DOHH2 (cell line): ENCODE measurements at regions not wholly inside any gene's neighbourhood (a gene's known extent, or its start where the extent isn't known, plus 50 kb on each side); places are given as distances from the start of the nearest gene placed in this dataset.

Experiments used
- H3F3A ChIP-seq: fragments of 200-600 bp; sonication (generic), shearing (Covaris generic); 2 replicates; pipeline ENCODE4 v1.6.0; 2016; ENCODE audit warnings: antibody characterized with exemption, mild to moderate bottlenecking; ENCODE audit not compliant: control insufficient read depth, insufficient read depth
- H3K27ac ChIP-seq: fragments of 200-600 bp; sonication (generic); 2 replicates; pipeline ENCODE4 v1.5.1; 2014; ENCODE audit warnings: low read depth, mild to moderate bottlenecking, low read length, moderate library complexity
- H3K27me3 ChIP-seq: fragments of 200-600 bp; sonication (generic); 2 replicates; pipeline ENCODE4 v1.6.1; 2014; ENCODE audit warnings: mild to moderate bottlenecking, low read length, mixed read lengths; ENCODE audit not compliant: control insufficient read depth
- H3K36me3 ChIP-seq: fragments of 200-600 bp; sonication (generic); 2 replicates; pipeline ENCODE4 v1.6.1; 2014; ENCODE audit warnings: mild to moderate bottlenecking, low read length, moderate library complexity, mixed read lengths; ENCODE audit not compliant: control insufficient read depth
- H3K4me1 ChIP-seq: fragments of 200-600 bp; sonication (generic); 2 replicates; pipeline ENCODE4 v1.6.1; 2014; ENCODE audit warnings: mild to moderate bottlenecking, low read length, mixed read lengths; ENCODE audit not compliant: control insufficient read depth
- H3K4me2 ChIP-seq: fragments of 200-600 bp; sonication (generic); 2 replicates; pipeline ENCODE4 v1.6.0; 2014; ENCODE audit warnings: mild to moderate bottlenecking, low read length, moderate library complexity
- H3K4me3 ChIP-seq: fragments of 200-600 bp; sonication (generic); 2 replicates; pipeline ENCODE4 v1.5.1; 2014; ENCODE audit warnings: mild to moderate bottlenecking, low read length, mixed read lengths
- H3K79me2 ChIP-seq: fragments of 200-600 bp; sonication (generic); 2 replicates; pipeline ENCODE4 v1.6.1; 2014; ENCODE audit warnings: mild to moderate bottlenecking, low read length, mixed read lengths; ENCODE audit not compliant: control insufficient read depth
- H3K9me2 ChIP-seq: fragments of 200-600 bp; sonication (generic); replicated peaks from 2 replicates; pipeline ENCODE4 v1.6.1; 2014; ENCODE audit warnings: mild to moderate bottlenecking, low read length, mixed read lengths; ENCODE audit not compliant: control insufficient read depth
- H3K9me3 ChIP-seq: fragments of 200-600 bp; sonication (generic); 2 replicates; pipeline ENCODE4 v1.6.1; 2014; ENCODE audit warnings: antibody characterized with exemption, low read length, mixed read lengths; ENCODE audit not compliant: control insufficient read depth, insufficient read depth
- H4K20me1 ChIP-seq: fragments of 200-600 bp; sonication (generic); 2 replicates; pipeline ENCODE4 v1.6.0; 2014; ENCODE audit warnings: low read depth, mild to moderate bottlenecking, antibody characterized with exemption, low read length, moderate library complexity; ENCODE audit not compliant: control insufficient read depth, insufficient read depth
- EZH2phosphoT487 ChIP-seq: fragments of 200-600 bp; sonication (generic); IDR thresholded peaks from 2 replicates; pipeline ENCODE4 v1.6.1; 2017; ENCODE audit warnings: borderline replicate concordance, mild to moderate bottlenecking, antibody characterized with exemption, low read length, moderate library complexity, mixed read lengths
- TF ChIP-seq, protein P1 (sequence below): fragments of 200-600 bp; sonication (generic); IDR thresholded peaks from one replicate; pipeline ENCODE4 v1.5.1; 2014; ENCODE audit warnings: antibody characterized with exemption, mild to moderate bottlenecking, low read depth, low read length; ENCODE audit not compliant: poor library complexity, severe bottlenecking

DNA sequence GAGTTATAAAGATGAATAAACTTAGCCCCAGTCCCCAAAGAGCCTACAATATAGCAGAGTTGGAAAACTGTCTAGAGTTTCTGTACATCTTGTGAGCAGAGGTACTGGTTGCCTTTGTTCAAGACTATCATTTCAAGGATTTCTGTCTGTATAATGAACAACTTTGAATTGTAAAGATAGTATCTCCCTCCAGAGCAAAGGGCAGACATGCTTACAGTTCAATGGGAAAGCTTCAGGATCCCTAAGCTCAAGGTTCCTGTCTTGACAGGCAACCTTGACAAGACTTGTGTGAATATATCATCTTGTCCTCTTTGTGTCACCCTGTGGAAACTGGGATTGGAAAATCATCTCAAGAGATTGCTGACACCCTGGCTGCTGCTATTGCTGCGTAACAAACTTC lies 242.8 kb upstream of the VLDLR start:
- Histone ChIP-seq H3K36me3 (no peaks in the 10 kb centered on the region), H3K9me3 (no peaks in the 10 kb centered on the region), H3F3A (no peaks in the 10 kb centered on the region), H3K27me3 (no peaks in the 10 kb centered on the region), H3K27ac (no peak overlapping the region), H3K4me1 (no peaks in the 10 kb centered on the region), H3K4me2 (no peak overlapping the region), H4K20me1 (no peaks in the 10 kb centered on the region), H3K9me2 (no peaks in the 10 kb centered on the region), H3K79me2 (no peaks in the 10 kb centered on the region), H3K4me3 (no peak overlapping the region)
- TF ChIP-seq, protein P1, sequence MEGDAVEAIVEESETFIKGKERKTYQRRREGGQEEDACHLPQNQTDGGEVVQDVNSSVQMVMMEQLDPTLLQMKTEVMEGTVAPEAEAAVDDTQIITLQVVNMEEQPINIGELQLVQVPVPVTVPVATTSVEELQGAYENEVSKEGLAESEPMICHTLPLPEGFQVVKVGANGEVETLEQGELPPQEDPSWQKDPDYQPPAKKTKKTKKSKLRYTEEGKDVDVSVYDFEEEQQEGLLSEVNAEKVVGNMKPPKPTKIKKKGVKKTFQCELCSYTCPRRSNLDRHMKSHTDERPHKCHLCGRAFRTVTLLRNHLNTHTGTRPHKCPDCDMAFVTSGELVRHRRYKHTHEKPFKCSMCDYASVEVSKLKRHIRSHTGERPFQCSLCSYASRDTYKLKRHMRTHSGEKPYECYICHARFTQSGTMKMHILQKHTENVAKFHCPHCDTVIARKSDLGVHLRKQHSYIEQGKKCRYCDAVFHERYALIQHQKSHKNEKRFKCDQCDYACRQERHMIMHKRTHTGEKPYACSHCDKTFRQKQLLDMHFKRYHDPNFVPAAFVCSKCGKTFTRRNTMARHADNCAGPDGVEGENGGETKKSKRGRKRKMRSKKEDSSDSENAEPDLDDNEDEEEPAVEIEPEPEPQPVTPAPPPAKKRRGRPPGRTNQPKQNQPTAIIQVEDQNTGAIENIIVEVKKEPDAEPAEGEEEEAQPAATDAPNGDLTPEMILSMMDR: no peak

DNA sequence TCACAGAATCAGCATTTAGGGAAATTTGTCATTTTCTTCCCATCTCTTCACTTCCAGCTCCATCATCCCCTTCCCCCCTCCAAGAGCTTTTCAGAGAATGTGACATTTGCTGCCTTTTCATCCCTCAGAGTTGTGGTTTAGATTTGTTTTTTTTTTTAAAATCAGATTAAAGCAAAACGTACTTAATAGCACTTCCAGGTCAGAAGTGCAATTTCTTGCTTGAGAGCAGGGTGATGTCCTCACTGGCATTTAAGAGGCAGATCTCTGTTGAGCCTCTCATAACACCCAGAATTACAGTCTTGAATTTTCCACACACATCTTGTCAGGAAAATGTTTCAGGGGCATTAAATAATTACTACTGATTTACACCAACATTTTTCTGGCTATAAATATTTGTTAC lies 236.8 kb upstream of the VLDLR start:
- Histone ChIP-seq H3K4me1 (peaks cover 2% of the 10 kb centered on the region; the same call in 1 of the 2 replicates), H4K20me1 (no peaks in the 10 kb centered on the region), H3K36me3 (no peaks in the 10 kb centered on the region), H3K79me2 (no peaks in the 10 kb centered on the region), H3F3A (no peaks in the 10 kb centered on the region), H3K27me3 (no peaks in the 10 kb centered on the region), H3K9me2 (no peaks in the 10 kb centered on the region), H3K4me2 (no peak overlapping the region), H3K4me3 (no peak overlapping the region), H3K9me3 (no peaks in the 10 kb centered on the region), H3K27ac (no peak overlapping the region)
- TF ChIP-seq, protein P1: no peak
- TF ChIP-seq EZH2phosphoT487: no peak

DNA sequence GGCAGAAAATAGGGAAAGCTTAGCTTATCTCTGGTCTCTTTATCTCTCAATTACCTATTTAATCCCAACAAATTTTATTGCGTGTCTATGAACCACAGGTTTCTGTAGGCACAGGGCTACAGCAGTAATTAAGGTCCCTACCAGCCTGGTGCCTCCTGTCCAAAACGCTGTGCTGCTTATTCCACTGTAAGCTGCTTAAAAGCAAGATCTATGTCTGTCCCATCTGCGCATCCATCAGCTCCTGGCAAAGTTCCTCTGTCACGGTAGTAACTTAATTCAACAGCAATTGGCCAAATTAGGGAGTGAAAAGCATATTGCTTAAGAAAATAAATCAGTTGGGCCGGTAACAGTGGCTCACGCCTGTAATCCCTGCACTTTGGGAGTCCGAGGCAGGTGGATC lies 235.8 kb upstream of the VLDLR start:
- Histone ChIP-seq H3K4me1 (peaks cover 3% of the 10 kb centered on the region; the same call in 1 of the 2 replicates), H3K4me3 (no peak overlapping the region), H3K27me3 (no peaks in the 10 kb centered on the region), H3F3A (no peaks in the 10 kb centered on the region), H3K9me3 (no peaks in the 10 kb centered on the region), H3K27ac (no peak overlapping the region), H3K4me2 (no peak overlapping the region), H4K20me1 (no peaks in the 10 kb centered on the region), H3K9me2 (no peaks in the 10 kb centered on the region), H3K79me2 (no peaks in the 10 kb centered on the region), H3K36me3 (no peaks in the 10 kb centered on the region)
- TF ChIP-seq, protein P1: no peak
- no peak for TF ChIP-seq EZH2phosphoT487

DNA sequence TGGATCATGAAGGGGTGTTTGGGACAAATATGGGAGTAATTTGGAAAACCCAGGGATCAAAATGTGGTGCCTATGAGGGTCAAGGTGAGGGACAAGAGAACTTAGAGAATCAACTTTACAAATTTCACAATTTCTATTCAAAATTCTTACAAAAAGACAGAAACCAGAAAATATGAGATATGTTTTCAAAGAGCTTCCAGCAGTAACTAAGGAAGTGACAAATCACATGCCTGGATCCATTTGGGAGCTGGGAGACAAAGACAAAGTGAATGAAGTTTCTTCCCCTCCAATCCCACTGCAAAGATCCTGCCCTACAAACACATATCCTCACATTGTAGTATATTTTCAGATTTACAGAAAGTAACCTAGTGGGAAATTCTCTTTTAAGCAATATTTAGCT lies 235.0 kb upstream of the VLDLR start:
- Histone ChIP-seq H3K4me3 (no peak overlapping the region), H3K9me3 (no peaks in the 10 kb centered on the region), H3K4me1 (peaks cover 3% of the 10 kb centered on the region; the same call in 1 of the 2 replicates), H3F3A (no peaks in the 10 kb centered on the region), H3K9me2 (no peaks in the 10 kb centered on the region), H3K27ac (no peak overlapping the region), H3K79me2 (no peaks in the 10 kb centered on the region), H3K4me2 (no peak overlapping the region), H4K20me1 (no peaks in the 10 kb centered on the region), H3K36me3 (no peaks in the 10 kb centered on the region), H3K27me3 (no peaks in the 10 kb centered on the region)
- no peak for TF ChIP-seq EZH2phosphoT487
- TF ChIP-seq, protein P1: no peak
